HFFc6 (cell line): ENCODE measurements at regions not wholly inside any gene's neighbourhood (a gene's known extent, or its start where the extent isn't known, plus 50 kb on each side); places are given as distances from the start of the nearest gene placed in this dataset.

Experiments
- DNase-seq: peaks from one replicate; pipeline ENCODE4 v3.0.0-alpha.2; 2018
- H3K27ac Mint-ChIP-seq: 2 replicates; pipeline ENCODE4 v1.8.0; 2020; ENCODE audit warnings: mild to moderate bottlenecking, mixed read lengths
- H3K27me3 Mint-ChIP-seq: 2 replicates; pipeline ENCODE4 v1.8.0; 2021; ENCODE audit warnings: mild to moderate bottlenecking, moderate library complexity, mixed read lengths; ENCODE audit not compliant: insufficient read depth
- H3K36me3 Mint-ChIP-seq: 2 replicates; pipeline ENCODE4 v1.8.0; 2021; ENCODE audit warnings: low read depth, mixed read lengths
- H3K4me1 Mint-ChIP-seq: 2 replicates; pipeline ENCODE4 v1.8.0; 2020; ENCODE audit warnings: low read depth, mixed read lengths
- H3K4me3 Mint-ChIP-seq: 2 replicates; pipeline ENCODE4 v1.8.0; 2020; ENCODE audit warnings: mild to moderate bottlenecking, moderate library complexity, mixed read lengths
- H3K9me3 Mint-ChIP-seq: 2 replicates; pipeline ENCODE4 v1.8.0; 2020; ENCODE audit warnings: mild to moderate bottlenecking, mixed read lengths
- TF ChIP-seq, protein P1 (sequence below): fragments of 200-600 bp; sonication (generic); IDR thresholded peaks from 2 replicates; pipeline ENCODE4 v1.5.0; 2021; ENCODE audit warnings: antibody characterized with exemption, mild to moderate bottlenecking

DNA sequence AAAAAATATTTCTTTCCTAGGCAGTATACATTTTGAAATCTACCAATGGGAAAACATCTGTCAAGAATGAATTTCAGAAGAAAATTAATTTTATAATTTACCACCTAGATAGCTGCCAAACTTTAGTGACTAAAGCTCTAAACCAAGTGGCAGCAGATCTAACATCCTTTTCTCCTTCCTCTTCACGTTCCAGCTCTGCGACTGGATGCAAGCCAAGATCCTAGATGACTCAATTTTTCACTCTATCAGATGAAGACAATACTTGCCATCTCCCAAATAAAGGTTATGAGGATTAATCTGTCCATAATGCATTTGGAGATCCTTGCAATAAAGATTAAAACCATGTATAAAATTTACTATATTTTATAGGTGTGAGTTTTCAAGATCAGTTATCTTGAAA, 66.7 kb upstream of the MIR17HG start:
- no peak overlapping the region for H3K27ac Mint-ChIP-seq
- peaks cover 27% of the 10 kb centered on the region for H3K9me3 Mint-ChIP-seq
- TF ChIP-seq, protein P1, sequence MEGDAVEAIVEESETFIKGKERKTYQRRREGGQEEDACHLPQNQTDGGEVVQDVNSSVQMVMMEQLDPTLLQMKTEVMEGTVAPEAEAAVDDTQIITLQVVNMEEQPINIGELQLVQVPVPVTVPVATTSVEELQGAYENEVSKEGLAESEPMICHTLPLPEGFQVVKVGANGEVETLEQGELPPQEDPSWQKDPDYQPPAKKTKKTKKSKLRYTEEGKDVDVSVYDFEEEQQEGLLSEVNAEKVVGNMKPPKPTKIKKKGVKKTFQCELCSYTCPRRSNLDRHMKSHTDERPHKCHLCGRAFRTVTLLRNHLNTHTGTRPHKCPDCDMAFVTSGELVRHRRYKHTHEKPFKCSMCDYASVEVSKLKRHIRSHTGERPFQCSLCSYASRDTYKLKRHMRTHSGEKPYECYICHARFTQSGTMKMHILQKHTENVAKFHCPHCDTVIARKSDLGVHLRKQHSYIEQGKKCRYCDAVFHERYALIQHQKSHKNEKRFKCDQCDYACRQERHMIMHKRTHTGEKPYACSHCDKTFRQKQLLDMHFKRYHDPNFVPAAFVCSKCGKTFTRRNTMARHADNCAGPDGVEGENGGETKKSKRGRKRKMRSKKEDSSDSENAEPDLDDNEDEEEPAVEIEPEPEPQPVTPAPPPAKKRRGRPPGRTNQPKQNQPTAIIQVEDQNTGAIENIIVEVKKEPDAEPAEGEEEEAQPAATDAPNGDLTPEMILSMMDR, result no peak
- no peak overlapping the region for H3K4me3 Mint-ChIP-seq
- no peak for DNase-seq
- no peaks in the 10 kb centered on the region for H3K4me1 Mint-ChIP-seq
- no peaks in the 10 kb centered on the region for H3K36me3 Mint-ChIP-seq
- H3K27me3 Mint-ChIP-seq, result no peaks in the 10 kb centered on the region

DNA sequence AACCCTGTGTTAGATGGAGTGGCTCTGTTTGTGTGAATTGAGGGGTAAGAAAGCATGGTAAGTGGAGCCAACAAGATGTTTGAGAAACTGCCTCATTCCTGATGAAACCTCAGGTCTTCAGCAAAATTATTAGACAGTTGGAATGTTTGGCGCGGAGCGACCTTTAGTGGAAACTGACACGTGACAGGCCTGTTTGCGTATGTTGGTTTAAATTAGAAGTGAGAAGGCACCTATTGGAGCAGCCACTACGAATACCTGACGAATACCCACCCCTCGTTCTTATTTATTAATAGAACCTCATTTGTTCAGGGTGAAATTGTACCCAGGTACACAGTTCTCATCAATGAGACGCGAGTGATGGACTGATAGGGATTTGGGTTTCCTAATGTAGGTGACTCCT, 63.2 kb upstream of the MIR17HG start:
- no peak overlapping the region for H3K27ac Mint-ChIP-seq
- DNase-seq, result no peak
- H3K27me3 Mint-ChIP-seq, result no peaks in the 10 kb centered on the region
- no peaks in the 10 kb centered on the region for H3K4me1 Mint-ChIP-seq
- H3K36me3 Mint-ChIP-seq, result no peaks in the 10 kb centered on the region
- H3K9me3 Mint-ChIP-seq, result peaks cover 18% of the 10 kb centered on the region; the same call in 1 of the 2 replicates
- no peak overlapping the region for H3K4me3 Mint-ChIP-seq
- TF ChIP-seq, protein P1, result no peak

DNA sequence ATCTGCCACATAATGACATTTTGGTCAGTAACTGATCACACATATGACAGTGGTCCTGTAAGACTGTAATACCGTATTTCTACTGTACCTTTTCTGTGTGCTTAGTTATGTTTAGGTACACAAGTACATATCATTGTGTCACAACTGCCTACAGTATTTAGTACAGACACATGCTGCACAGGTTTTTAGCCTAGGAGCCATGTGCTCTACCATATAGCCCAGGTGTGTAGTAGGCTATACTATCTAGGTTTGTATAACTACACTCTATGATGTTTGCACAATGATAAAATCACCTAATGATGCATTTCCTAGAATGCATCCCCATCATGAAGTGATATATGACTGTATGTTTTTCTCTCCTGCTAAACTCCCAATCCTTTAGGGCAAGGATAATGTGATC, 61.2 kb upstream of the MIR17HG start:
- H3K36me3 Mint-ChIP-seq, result no peaks in the 10 kb centered on the region
- H3K4me3 Mint-ChIP-seq, result no peak overlapping the region
- no peak for DNase-seq
- H3K27ac Mint-ChIP-seq, result no peak overlapping the region
- H3K27me3 Mint-ChIP-seq, result no peaks in the 10 kb centered on the region
- H3K9me3 Mint-ChIP-seq, result peaks cover 15% of the 10 kb centered on the region
- no peaks in the 10 kb centered on the region for H3K4me1 Mint-ChIP-seq
- TF ChIP-seq, protein P1, result no peak

DNA sequence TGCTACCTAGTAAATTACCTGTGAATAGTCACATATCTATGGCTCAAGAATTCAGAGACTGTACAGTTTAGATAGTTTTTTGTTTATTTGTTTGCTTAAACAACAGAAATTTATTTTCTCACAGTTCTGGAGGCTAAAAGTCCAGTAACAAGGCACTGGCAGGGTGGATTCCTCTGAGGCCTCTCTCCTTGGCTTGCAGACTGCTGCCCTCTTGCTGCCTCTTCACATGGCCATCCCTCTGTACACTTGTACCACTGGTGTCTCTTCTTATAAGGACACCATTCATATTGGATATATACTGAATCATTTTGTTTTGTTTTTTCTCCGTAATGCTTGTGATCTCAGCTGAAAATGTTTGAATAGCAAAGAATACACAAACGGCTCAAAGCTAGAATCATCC, 56.4 kb upstream of the MIR17HG start:
- Mint-ChIP-seq H3K36me3 (no peaks in the 10 kb centered on the region), H3K27me3 (no peaks in the 10 kb centered on the region), H3K27ac (no peak overlapping the region), H3K4me3 (no peak overlapping the region), H3K4me1 (no peaks in the 10 kb centered on the region), H3K9me3 (no peaks in the 10 kb centered on the region; the same call in 1 of the 2 replicates)
- TF ChIP-seq, protein P1, result no peak
- no peak for DNase-seq

DNA sequence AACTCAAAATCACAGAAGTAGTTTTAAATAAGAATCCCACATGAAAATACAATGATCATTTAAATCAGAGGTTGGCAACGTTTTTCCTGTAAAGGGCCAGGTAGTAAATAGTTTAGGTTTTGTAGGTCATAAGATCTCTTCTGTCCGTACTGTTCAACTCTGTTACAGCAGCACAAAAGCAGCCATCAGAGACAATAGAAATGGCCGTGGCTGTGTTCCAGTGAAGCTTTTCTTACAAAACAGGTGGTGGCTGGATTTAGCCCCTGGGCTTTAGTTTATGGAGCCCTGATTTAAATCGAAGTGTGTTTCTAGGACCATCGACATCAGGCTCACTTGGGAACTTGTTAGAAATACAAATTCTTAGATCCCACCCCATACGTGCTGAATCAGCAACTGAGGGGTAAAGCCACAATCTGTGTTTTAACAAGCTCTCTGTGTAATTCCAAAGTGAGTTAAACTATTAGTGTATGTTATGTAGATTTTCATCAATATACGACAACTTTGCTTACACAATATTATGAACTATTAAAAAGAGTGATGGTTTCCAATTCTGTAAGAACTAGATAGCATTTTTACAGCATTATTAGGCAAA, 54.8 kb upstream of the MIR17HG start:
- DNase-seq, result no peak
- H3K27me3 Mint-ChIP-seq, result no peaks in the 10 kb centered on the region
- H3K36me3 Mint-ChIP-seq, result no peaks in the 10 kb centered on the region
- H3K4me1 Mint-ChIP-seq, result no peaks in the 10 kb centered on the region
- no peak overlapping the region for H3K4me3 Mint-ChIP-seq
- TF ChIP-seq, protein P1, result no peak
- no peaks in the 10 kb centered on the region; the same call in 1 of the 2 replicates for H3K9me3 Mint-ChIP-seq
- H3K27ac Mint-ChIP-seq, result no peak overlapping the region
